ENCODE measurements at regions not wholly inside any gene's neighbourhood (a gene's known extent, or its start where the extent isn't known, plus 50 kb on each side); places are given as distances from the start of the nearest gene placed in this dataset.

- no peak overlapping the region for H3K27ac ChIP-seq
- TF ChIP-seq ZFX (IDR thresholded peaks at IDR 0.05) = no peak
- no peak for TF ChIP-seq CTCF (conservative IDR thresholded peaks at IDR 0.05)
These were observed 1782.4 kb upstream of the PCDH20 start for GRCh38 chr13:63198071-63198470.

- no peak overlapping the region for H3K27ac ChIP-seq
- TF ChIP-seq CTCF (conservative IDR thresholded peaks at IDR 0.05) = no peak
- no peak for TF ChIP-seq ZFX (IDR thresholded peaks at IDR 0.05)
These were observed 1780.1 kb upstream of the PCDH20 start for GRCh38 chr13:63195726-63196125.

GRCh38 chr13:63190742-63191141 lies 1775.1 kb upstream of the PCDH20 start:
- H3K27ac ChIP-seq = no peak overlapping the region
- no peak for TF ChIP-seq ZFX (IDR thresholded peaks at IDR 0.05)
- no peak for TF ChIP-seq CTCF (conservative IDR thresholded peaks at IDR 0.05)

- H3K27ac ChIP-seq = no peak overlapping the region
- TF ChIP-seq ZFX (IDR thresholded peaks at IDR 0.05) (no peak), CTCF (conservative IDR thresholded peaks at IDR 0.05) (no peak)
These were observed 1774.6 kb upstream of the PCDH20 start for GRCh38 chr13:63190219-63190618.

GRCh38 chr13:63189712-63190111 lies 1774.1 kb upstream of the PCDH20 start:
- no peak for TF ChIP-seq ZFX (IDR thresholded peaks at IDR 0.05)
- TF ChIP-seq CTCF (conservative IDR thresholded peaks at IDR 0.05) = no peak
- no peak overlapping the region for H3K27ac ChIP-seq

- no peak overlapping the region for H3K27ac ChIP-seq
- no peak for TF ChIP-seq CTCF (conservative IDR thresholded peaks at IDR 0.05)
- no peak for TF ChIP-seq ZFX (IDR thresholded peaks at IDR 0.05)
These were observed 1769.0 kb upstream of the PCDH20 start for GRCh38 chr13:63184693-63185092.

- H3K27ac ChIP-seq = no peak overlapping the region
- no peak for TF ChIP-seq ZFX (IDR thresholded peaks at IDR 0.05)
- TF ChIP-seq CTCF (conservative IDR thresholded peaks at IDR 0.05) = no peak
These were observed 1759.9 kb upstream of the PCDH20 start for GRCh38 chr13:63175536-63175935.

Data from C4-2B (cell line).